ENCODE measurements at regions not wholly inside any gene's neighbourhood (a gene's known extent, or its start where the extent isn't known, plus 50 kb on each side); places are given as distances from the start of the nearest gene placed in this dataset.

DNA sequence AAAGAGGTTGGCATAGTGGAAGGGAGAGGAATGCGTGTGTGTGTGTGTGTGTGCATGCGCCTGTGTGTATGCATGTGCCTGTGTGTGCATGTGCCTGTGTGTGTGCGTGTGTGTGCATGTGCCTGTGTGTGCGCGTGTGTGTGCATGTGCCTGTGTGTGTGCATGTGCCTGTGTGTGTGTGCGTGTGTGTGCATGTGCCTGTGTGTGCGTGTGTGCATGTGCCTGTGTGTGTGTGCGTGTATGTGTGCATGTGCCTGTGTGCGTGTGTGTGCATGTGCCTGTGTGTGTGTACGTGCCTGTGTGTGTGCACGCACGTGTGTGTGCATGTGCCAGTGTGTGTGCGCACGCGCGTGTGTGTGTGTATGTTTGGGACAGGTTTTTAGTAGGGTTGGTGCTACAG, 205.1 kb downstream of the MEMO1 start:
- H3K14ac ChIP-seq (ENCODE audit: insufficient read depth, low read length), result no peak overlapping the region
- no peak overlapping the region for H3K27ac ChIP-seq (ENCODE audit: insufficient read length, low read depth, low read length)
- H3K27me3 ChIP-seq (ENCODE audit: insufficient read depth, low read length), result no peaks in the 10 kb centered on the region
- H4K8ac ChIP-seq (replicated peaks; ENCODE audit: insufficient read length, low read depth, low read length), result peak overlapping the region; percentile 89
- H3K79me1 ChIP-seq (ENCODE audit: insufficient read depth, low read depth, low read length, poor library complexity, severe bottlenecking), result no peaks in the 10 kb centered on the region
- Mint-ChIP-seq H3K9me3 (peaks cover 2 to 6% of the 10 kb centered on the region in 2 experiments; a peak in 3 of 5 replicates), H3K27me3 (ENCODE audit: low read depth) (no peaks in the 10 kb centered on the region), H3K27ac (peak overlapping the region in 2 of 3 experiments; percentile 6 to 93; a peak in 1 of 7 replicates), H3K4me1 (peaks cover 0 to 4% of the 10 kb centered on the region in 2 experiments; a peak in 2 of 4 replicates), H3K4me3 (no peak overlapping the region), H3K36me3 (ENCODE audit: insufficient read depth in 1 of 3, low read depth in 3 of 3) (no peaks in the 10 kb centered on the region; a peak in 2 of 7 replicates)
- H3K23me2 ChIP-seq (ENCODE audit: insufficient read length, low read depth, low read length, poor library complexity, severe bottlenecking), result no peaks in the 10 kb centered on the region
- no peak overlapping the region for H3K4me2 ChIP-seq (ENCODE audit: insufficient read depth, insufficient read length, low read length)
- no peaks in the 10 kb centered on the region for H3K9me3 ChIP-seq (ENCODE audit: control insufficient read depth, low read depth, low read length)
- WGBS (ENCODE audit: extremely low coverage, insufficient read length, low lambda C conversion rate), result no CpG with 5 or more reads among the region's 16 CpGs
- TF ChIP-seq, protein P1, sequence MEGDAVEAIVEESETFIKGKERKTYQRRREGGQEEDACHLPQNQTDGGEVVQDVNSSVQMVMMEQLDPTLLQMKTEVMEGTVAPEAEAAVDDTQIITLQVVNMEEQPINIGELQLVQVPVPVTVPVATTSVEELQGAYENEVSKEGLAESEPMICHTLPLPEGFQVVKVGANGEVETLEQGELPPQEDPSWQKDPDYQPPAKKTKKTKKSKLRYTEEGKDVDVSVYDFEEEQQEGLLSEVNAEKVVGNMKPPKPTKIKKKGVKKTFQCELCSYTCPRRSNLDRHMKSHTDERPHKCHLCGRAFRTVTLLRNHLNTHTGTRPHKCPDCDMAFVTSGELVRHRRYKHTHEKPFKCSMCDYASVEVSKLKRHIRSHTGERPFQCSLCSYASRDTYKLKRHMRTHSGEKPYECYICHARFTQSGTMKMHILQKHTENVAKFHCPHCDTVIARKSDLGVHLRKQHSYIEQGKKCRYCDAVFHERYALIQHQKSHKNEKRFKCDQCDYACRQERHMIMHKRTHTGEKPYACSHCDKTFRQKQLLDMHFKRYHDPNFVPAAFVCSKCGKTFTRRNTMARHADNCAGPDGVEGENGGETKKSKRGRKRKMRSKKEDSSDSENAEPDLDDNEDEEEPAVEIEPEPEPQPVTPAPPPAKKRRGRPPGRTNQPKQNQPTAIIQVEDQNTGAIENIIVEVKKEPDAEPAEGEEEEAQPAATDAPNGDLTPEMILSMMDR (conservative IDR thresholded peaks at IDR 0.05), result no peak
- no peak overlapping the region for H2AFZ ChIP-seq (ENCODE audit: low read length)
- H2BK120ac ChIP-seq (ENCODE audit: low read depth, low read length, poor library complexity, severe bottlenecking), result no peak overlapping the region
- peak overlapping the region; percentile 98 for H3K23ac ChIP-seq (ENCODE audit: insufficient read length, low read depth, low read length)
- DNase-seq, result no peak
- no peaks in the 10 kb centered on the region for H4K20me1 ChIP-seq (ENCODE audit: control insufficient read depth, insufficient read depth, insufficient read length)
- H4K5ac ChIP-seq (ENCODE audit: insufficient read length, low read depth, low read length), result peak overlapping the region; percentile 49
- no peak overlapping the region for H3K4ac ChIP-seq (ENCODE audit: low read depth, low read length)
- H2BK20ac ChIP-seq (ENCODE audit: low read depth, low read length, poor library complexity, severe bottlenecking), result no peak overlapping the region
- H3K56ac ChIP-seq (ENCODE audit: insufficient read length, low read depth, low read length), result peak overlapping the region; percentile 10
- H4K91ac ChIP-seq (ENCODE audit: insufficient read length, low read depth, low read length), result no peak overlapping the region
- peak overlapping the region; percentile 51 for H3K18ac ChIP-seq (ENCODE audit: insufficient read length, low read depth, low read length)
- no peak overlapping the region for H2AK5ac ChIP-seq (ENCODE audit: insufficient read length, low read length)
- H2BK15ac ChIP-seq (ENCODE audit: low read depth, low read length), result no peak overlapping the region
- H3T11ph ChIP-seq (ENCODE audit: low read length), result no peak overlapping the region
- H3K79me2 ChIP-seq (ENCODE audit: insufficient read depth, low read length), result no peaks in the 10 kb centered on the region
- H3K4me1 ChIP-seq (ENCODE audit: insufficient read depth, low read length), result no peaks in the 10 kb centered on the region
- H2BK5ac ChIP-seq (ENCODE audit: insufficient read length, low read length), result peak overlapping the region; percentile 70
- no peak overlapping the region for H3K9ac ChIP-seq (ENCODE audit: extremely low read depth, insufficient read length, low read length)
- no peak overlapping the region for H2BK12ac ChIP-seq (ENCODE audit: insufficient read length, low read depth, low read length)

Data from H9 (cell line).